HCT116 (cell line): ENCODE measurements at regions not wholly inside any gene's neighbourhood (a gene's known extent, or its start where the extent isn't known, plus 50 kb on each side); places are given as distances from the start of the nearest gene placed in this dataset.

ENCODE experiments used
- ATAC-seq: fragments of 200-7000 bp; cut with Tn5 transposase; 2 replicates; pipeline ENCODE4 v1.9.1; 2020; ENCODE audit warnings: mild to moderate bottlenecking, moderate library complexity
- BruUV-seq: library from RNA; stranded (reverse); fragments of 400-500 nt; replicated peaks from 2 replicates; lab custom pipeline; 2021; lab: Mats Ljungman, UMichigan
- CTCF ChIA-PET: fragments of 300-600 bp; sonication (Branson Sonifier 250); formaldehyde crosslinking; loops from one replicate; lab custom pipeline; 2021; ENCODE audit warnings: antibody characterized with exemption; lab: Charles Lee
- POLR2A ChIA-PET: fragments of 300-600, 350-600 bp; sonication (Branson Sonifier 250); formaldehyde crosslinking; loops from one replicate; lab custom pipeline; 2021; ENCODE audit warnings: antibody characterized with exemption; lab: Charles Lee
- RAD21 ChIA-PET, 2 experiments: fragments of 300-600 bp; sonication (Branson Sonifier 250); formaldehyde crosslinking; loops; one replicate each; lab custom pipeline; 2023; ENCODE audit warnings: low total read pairs in 2 of 2; ENCODE audit not compliant: uncharacterized antibody in 2 of 2, unreplicated experiment in 2 of 2, low non-redundant PET in 1 of 2; lab: Charles Lee
- DNase-seq: peaks from one replicate; pipeline ENCODE4 v3.0.0-alpha.2; 2010; ENCODE audit warnings: low read depth, low spot score
- H2AFZ ChIP-seq: fragments of 200-600 bp; shearing (Covaris generic), sonication (generic); 2 replicates; pipeline ENCODE4 v1.6.1; 2017; ENCODE audit warnings: low read depth, mixed run types, mixed read lengths, antibody characterized with exemption, low read length; ENCODE audit not compliant: poor library complexity, severe bottlenecking
- H3K27ac ChIP-seq: 2 replicates; pipeline ENCODE4 v1.5.1; 2012; ENCODE audit warnings: low read depth, low read length
- H3K27me3 ChIP-seq: fragments of 200-600 bp; sonication (generic); 2 replicates; pipeline ENCODE4 v1.6.1; 2016; ENCODE audit warnings: mixed run types, low read length, mixed read lengths; ENCODE audit not compliant: insufficient read depth
- H3K36me3 ChIP-seq, 2 experiments: fragments of 200-500 bp in 1 of 2; fragments of 200-600 bp in 1 of 2; sonication (Bioruptor generic) in 1 of 2; sonication (generic) in 1 of 2; 2 replicates each; pipeline versions ENCODE4 v1.5.1 to v1.6.1; 2014 to 2016; ENCODE audit warnings: low read length in 2 of 2, inconsistent platforms in 1 of 2, mixed read lengths in 1 of 2, mixed run types in 1 of 2; ENCODE audit not compliant: insufficient read depth in 2 of 2, control insufficient read depth in 1 of 2
- H3K4me1 ChIP-seq, 2 experiments: fragments of 200-600 bp in 1 of 2; sonication (generic) in 1 of 2; 2 replicates each; pipeline versions ENCODE4 v1.5.1 to v1.6.1; 2012 to 2017; ENCODE audit warnings: low read length in 2 of 2, inconsistent platforms in 1 of 2, mild to moderate bottlenecking in 1 of 2, mixed read lengths in 1 of 2, mixed run types in 1 of 2, moderate library complexity in 1 of 2; ENCODE audit not compliant: insufficient read depth in 2 of 2, control insufficient read depth in 1 of 2
- H3K4me2 ChIP-seq: fragments of 200-600 bp; sonication (generic); 2 replicates; pipeline ENCODE4 v1.6.1; 2017; ENCODE audit warnings: mixed run types, low read length, mixed read lengths
- H3K4me3 ChIP-seq, 2 experiments: fragments of 200-600 bp in 1 of 2; sonication (generic) in 1 of 2; replicated peaks in 1 of 2; 2 replicates each; pipeline ENCODE4 v1.5.1; 2011 to 2016; ENCODE audit warnings: low read length in 2 of 2, control low read depth in 1 of 2, low read depth in 1 of 2, mild to moderate bottlenecking in 1 of 2, mixed read lengths in 1 of 2, mixed run types in 1 of 2
- H3K79me2 ChIP-seq: fragments of 200-600 bp; sonication (generic); 2 replicates; pipeline ENCODE4 v1.6.1; 2017; ENCODE audit warnings: mild to moderate bottlenecking, mixed run types, low read length, moderate library complexity, mixed read lengths; ENCODE audit not compliant: insufficient read depth
- H3K9ac ChIP-seq: fragments of 200-600 bp; sonication (generic); 2 replicates; pipeline ENCODE4 v1.6.1; 2016; ENCODE audit warnings: low read length, mixed read lengths
- H3K9me2 ChIP-seq: fragments of 200-600 bp; sonication (generic), shearing (Covaris generic); 2 replicates; pipeline ENCODE4 v1.6.1; 2017; ENCODE audit warnings: mixed run types, mild to moderate bottlenecking, moderate library complexity; ENCODE audit not compliant: insufficient read depth
- H3K9me3 ChIP-seq, 2 experiments: fragments of 200-500 bp in 1 of 2; fragments of 200-600 bp in 1 of 2; sonication (Bioruptor generic) in 1 of 2; sonication (generic) in 1 of 2; 2 replicates each; pipeline ENCODE4 v1.6.1; 2014 to 2017; ENCODE audit warnings: low read length in 2 of 2, mixed read lengths in 2 of 2, inconsistent platforms in 1 of 2, low read depth in 1 of 2, mild to moderate bottlenecking in 1 of 2, mixed run types in 1 of 2, moderate library complexity in 1 of 2; ENCODE audit not compliant: control insufficient read depth in 1 of 2, insufficient read depth in 1 of 2
- H4K20me1 ChIP-seq: fragments of 200-600 bp; sonication (generic), shearing (Covaris generic); 2 replicates; pipeline ENCODE4 v1.6.1; 2017; ENCODE audit warnings: mixed run types, mild to moderate bottlenecking, moderate library complexity; ENCODE audit not compliant: insufficient read depth
- CTCF ChIP-seq, 3 experiments: fragments of 200-600 bp in 1 of 3; sonication (generic) in 1 of 3; IDR thresholded peaks in 2 of 3; conservative IDR thresholded peaks in 1 of 3; 2 replicates each; pipeline ENCODE4 v1.5.1; 2012 to 2017; ENCODE audit warnings: low read depth in 2 of 3, low read length in 2 of 3, antibody characterized with exemption in 1 of 3, borderline replicate concordance in 1 of 3, control low read depth in 1 of 3, mild to moderate bottlenecking in 1 of 3, mixed read lengths in 1 of 3, mixed run types in 1 of 3, moderate library complexity in 1 of 3; ENCODE audit not compliant: insufficient read depth in 1 of 3
- RAD21 ChIP-seq: IDR thresholded peaks from 2 replicates; pipeline ENCODE4 v1.6.1; 2012; ENCODE audit warnings: low read depth, mild to moderate bottlenecking
- SIN3A ChIP-seq: IDR thresholded peaks from 2 replicates; pipeline ENCODE4 v1.6.1; 2012; ENCODE audit warnings: low read depth
- SP1 ChIP-seq: IDR thresholded peaks from 2 replicates; pipeline ENCODE4 v1.6.1; 2012; ENCODE audit warnings: low read depth
- YY1 ChIP-seq: IDR thresholded peaks from 2 replicates; pipeline ENCODE4 v1.6.1; 2011; ENCODE audit warnings: low read length, low read depth, moderate library complexity, mild to moderate bottlenecking; ENCODE audit not compliant: insufficient replicate concordance; ENCODE audit errors: extremely low read depth
- ZBTB33 ChIP-seq: IDR thresholded peaks from 2 replicates; pipeline ENCODE4 v1.6.1; 2011; ENCODE audit warnings: mild to moderate bottlenecking, low read length, moderate library complexity; ENCODE audit not compliant: insufficient replicate concordance; ENCODE audit errors: extremely low read depth
- ZFX ChIP-seq: fragments of 450-650 bp; IDR thresholded peaks from 2 replicates; pipeline ENCODE4 v1.6.1; 2017
- ZNF274 ChIP-seq: fragments of 200-500 bp; sonication (Bioruptor generic); IDR thresholded peaks from 2 replicates; pipeline ENCODE4 v1.6.1; 2014; ENCODE audit warnings: mild to moderate bottlenecking, low read depth, low read length, inconsistent platforms
- intact Hi-C: fragments of 100-400 bp; cut with micrococcal nuclease; formaldehyde crosslinking; loops from 2 replicates; pipeline ENCODE4 v1.10.0; 2022

DNA sequence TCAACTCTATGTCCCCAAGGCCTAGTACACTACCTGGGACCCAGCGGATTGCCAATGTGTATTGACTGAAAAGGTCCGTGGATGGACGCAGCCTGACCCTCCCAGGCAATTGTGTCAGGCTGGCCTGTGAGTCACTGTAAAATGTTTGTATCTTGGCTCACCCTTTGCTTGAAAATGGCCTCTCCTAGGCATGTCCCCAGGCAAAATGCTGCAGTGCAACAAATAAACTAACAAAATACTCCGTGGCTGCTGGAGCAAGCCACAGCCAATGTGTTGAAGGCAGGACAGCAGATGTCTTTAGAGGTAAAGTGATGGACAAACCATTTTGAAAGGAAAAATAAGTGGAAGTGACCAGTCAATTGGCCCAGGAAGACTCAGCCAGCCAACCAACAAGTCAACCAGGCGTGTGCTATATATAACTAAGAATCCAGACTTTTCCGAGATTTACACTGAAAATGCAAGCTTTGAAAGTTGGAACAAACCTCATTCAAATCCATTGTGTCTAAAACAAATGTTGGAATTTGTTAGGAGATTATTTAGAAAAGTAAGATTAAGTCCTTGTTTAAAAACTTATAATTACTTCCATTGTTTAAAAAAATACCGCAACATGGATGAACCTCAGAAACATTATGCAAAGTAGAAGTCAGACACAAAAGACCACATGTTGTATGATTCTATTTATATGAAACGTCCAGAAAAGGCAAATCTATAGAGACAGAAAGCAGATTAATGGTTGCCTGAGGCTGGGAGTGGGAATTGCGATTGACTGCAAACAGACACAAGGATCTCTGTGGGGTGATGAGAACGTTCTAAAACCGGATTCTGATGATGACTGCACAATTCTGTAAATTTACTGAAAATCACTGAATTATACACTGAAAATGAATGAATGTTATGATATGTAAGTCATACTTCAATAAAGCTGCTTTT is 191.2 kb downstream of the TLE3 start:
- no peaks in the 10 kb centered on the region for H3K9me3 ChIP-seq
- ChIA-PET RAD21 (no interaction called here), CTCF (no interaction called here), POLR2A (no interaction called here)
- no peaks in the 10 kb centered on the region for H3K79me2 ChIP-seq
- H3K27me3 ChIP-seq = no peaks in the 10 kb centered on the region
- no peaks in the 10 kb centered on the region for H3K36me3 ChIP-seq
- TF ChIP-seq ZNF274 (no peak), SIN3A (no peak), YY1 (no peak), CTCF (IDR thresholded peaks at IDR 0.05 in 2 of 3, conservative IDR thresholded peaks at IDR 0.05 in 1 of 3; ENCODE audit: borderline replicate concordance in 1 of 3, insufficient read depth in 1 of 3, low read depth in 2 of 3, low read length in 2 of 3) (no peak), RAD21 (no peak), ZBTB33 (no peak), ZFX (no peak), SP1 (no peak)
- intact Hi-C loops = no loop called here
- no peaks in the 10 kb centered on the region for H3K9me2 ChIP-seq
- H3K9ac ChIP-seq = no peak overlapping the region
- no peak for ATAC-seq
- no peak overlapping the region for H3K4me2 ChIP-seq
- no peak overlapping the region for H3K4me3 ChIP-seq
- no peak for DNase-seq
- no peaks in the 10 kb centered on the region for H3K4me1 ChIP-seq
- no peak overlapping the region for H2AFZ ChIP-seq
- no TSS peak for BruUV-seq
- no peaks in the 10 kb centered on the region for H4K20me1 ChIP-seq
- H3K27ac ChIP-seq = no peak overlapping the region
